ENCODE measurements at regions not wholly inside any gene's neighbourhood (a gene's known extent, or its start where the extent isn't known, plus 50 kb on each side); places are given as distances from the start of the nearest gene placed in this dataset.

- ChIA-PET POLR2A (no interaction called here), CTCF (no interaction called here)
- no peak for DNase-seq (ENCODE audit: extremely low spot score)
- no peak for TF ChIP-seq ARNT (IDR thresholded peaks at IDR 0.05)
- TF ChIP-seq PKNOX1 (IDR thresholded peaks at IDR 0.05) = no peak
- TF ChIP-seq SP1 (IDR thresholded peaks at IDR 0.05) = no peak
- TF ChIP-seq LEF1 (IDR thresholded peaks at IDR 0.05; ENCODE audit: borderline replicate concordance) = no peak
- TF ChIP-seq ZNF384 (IDR thresholded peaks at IDR 0.05) = no peak
- TF ChIP-seq BHLHE40 (IDR thresholded peaks at IDR 0.05; ENCODE audit: borderline replicate concordance) = no peak
- TF ChIP-seq L3MBTL2 (conservative IDR thresholded peaks at IDR 0.05) = no peak
- TF ChIP-seq FOXK2 (IDR thresholded peaks at IDR 0.05) = no peak
- no peak for TF ChIP-seq FOXM1 (IDR thresholded peaks at IDR 0.05; ENCODE audit: borderline replicate concordance)
- TF ChIP-seq TARDBP (IDR thresholded peaks at IDR 0.05) = no peak
- TF ChIP-seq HDGF (IDR thresholded peaks at IDR 0.05; ENCODE audit: borderline replicate concordance) = no peak
- no peak for TF ChIP-seq NFRKB (IDR thresholded peaks at IDR 0.05)
- TF ChIP-seq ELF4 (IDR thresholded peaks at IDR 0.05) = no peak
- TF ChIP-seq SUZ12 (IDR thresholded peaks at IDR 0.05) = no peak
- no peak for TF ChIP-seq CTBP1 (IDR thresholded peaks at IDR 0.05; ENCODE audit: borderline replicate concordance)
- TF ChIP-seq FOXA1 (IDR thresholded peaks at IDR 0.05) = no peak
Measured at GRCh38 chr1:4002741-4003140, 102.7 kb upstream of the C1orf174 start.

- TF ChIP-seq BHLHE40 (IDR thresholded peaks at IDR 0.05; ENCODE audit: borderline replicate concordance) (no peak), ARNT (IDR thresholded peaks at IDR 0.05) (no peak), NFRKB (IDR thresholded peaks at IDR 0.05) (no peak)
- ChIA-PET POLR2A (no interaction called here), CTCF (interaction anchor here (0.6 kb wide), 1 partner anchor 153 kb away, joined by 3 read pairs; no protein-coding TSS in a partner anchor)
- DNase-seq (ENCODE audit: extremely low spot score) = no peak
Measured at GRCh38 chr1:4003846-4004505, 103.9 kb upstream of the C1orf174 start.

- CTCF ChIA-PET = interaction anchor here (0.6 kb wide), 1 partner anchor 152 kb away, joined by 3 read pairs; no protein-coding TSS in a partner anchor
- POLR2A ChIA-PET = no interaction called here
- DNase-seq (ENCODE audit: extremely low spot score) = no peak
- TF ChIP-seq CTBP1 (IDR thresholded peaks at IDR 0.05; ENCODE audit: borderline replicate concordance) (no peak), LEF1 (IDR thresholded peaks at IDR 0.05; ENCODE audit: borderline replicate concordance) (no peak), L3MBTL2 (conservative IDR thresholded peaks at IDR 0.05) (no peak), ARNT (IDR thresholded peaks at IDR 0.05) (no peak), ELF4 (IDR thresholded peaks at IDR 0.05) (no peak), HDGF (IDR thresholded peaks at IDR 0.05; ENCODE audit: borderline replicate concordance) (no peak), FOXK2 (IDR thresholded peaks at IDR 0.05) (no peak), SP1 (IDR thresholded peaks at IDR 0.05) (no peak), NFRKB (IDR thresholded peaks at IDR 0.05) (no peak), PKNOX1 (IDR thresholded peaks at IDR 0.05) (no peak), FOXM1 (IDR thresholded peaks at IDR 0.05; ENCODE audit: borderline replicate concordance) (no peak), SUZ12 (IDR thresholded peaks at IDR 0.05) (no peak), BHLHE40 (IDR thresholded peaks at IDR 0.05; ENCODE audit: borderline replicate concordance) (no peak)
Measured at GRCh38 chr1:4004635-4005430, 104.8 kb upstream of the C1orf174 start.

- CTCF ChIA-PET = no interaction called here
Measured at GRCh38 chr1:4005431-4005830, 105.4 kb upstream of the C1orf174 start.

GRCh38 chr1:4006676-4007374 is 106.8 kb upstream of the C1orf174 start:
- ChIA-PET CTCF (no interaction called here), POLR2A (no interaction called here)
- TF ChIP-seq SP1 (IDR thresholded peaks at IDR 0.05) (no peak), FOXK2 (IDR thresholded peaks at IDR 0.05) (no peak), HDGF (IDR thresholded peaks at IDR 0.05; ENCODE audit: borderline replicate concordance) (no peak), FOXA1 (IDR thresholded peaks at IDR 0.05) (no peak), ELF4 (IDR thresholded peaks at IDR 0.05) (no peak), LEF1 (IDR thresholded peaks at IDR 0.05; ENCODE audit: borderline replicate concordance) (no peak), TARDBP (IDR thresholded peaks at IDR 0.05) (no peak), BHLHE40 (IDR thresholded peaks at IDR 0.05; ENCODE audit: borderline replicate concordance) (no peak), CTBP1 (IDR thresholded peaks at IDR 0.05; ENCODE audit: borderline replicate concordance) (no peak), NFRKB (IDR thresholded peaks at IDR 0.05) (no peak)
- no peak for DNase-seq (ENCODE audit: extremely low spot score)

More at GRCh38 chr1:4005431-4005830, 105.4 kb upstream of the C1orf174 start:
- no peak for TF ChIP-seq FOXA1 (IDR thresholded peaks at IDR 0.05)
- no peak for TF ChIP-seq FOXK2 (IDR thresholded peaks at IDR 0.05)
- TF ChIP-seq ZNF384 (IDR thresholded peaks at IDR 0.05) = no peak
- TF ChIP-seq FOXM1 (IDR thresholded peaks at IDR 0.05; ENCODE audit: borderline replicate concordance) = no peak
- no peak for TF ChIP-seq CTBP1 (IDR thresholded peaks at IDR 0.05; ENCODE audit: borderline replicate concordance)
- no peak for TF ChIP-seq TARDBP (IDR thresholded peaks at IDR 0.05)
- TF ChIP-seq HDGF (IDR thresholded peaks at IDR 0.05; ENCODE audit: borderline replicate concordance) = no peak
- no peak for TF ChIP-seq PKNOX1 (IDR thresholded peaks at IDR 0.05)
- DNase-seq (ENCODE audit: extremely low spot score) = no peak
- POLR2A ChIA-PET = no interaction called here
